ENCODE measurements at regions not wholly inside any gene's neighbourhood (a gene's known extent, or its start where the extent isn't known, plus 50 kb on each side); places are given as distances from the start of the nearest gene placed in this dataset.

GRCh38 chr22:47850644-47851151 lies 1088.2 kb downstream of the TBC1D22A start:
- no peak for TF ChIP-seq CTCF (IDR thresholded peaks at IDR 0.05 in 8 of 11, conservative IDR thresholded peaks at IDR 0.05 in 3 of 11)
- no peak for TF ChIP-seq POLR2AphosphoS5 (IDR thresholded peaks at IDR 0.05)

Measured in spleen (tissue), 7 donors.